AG08396 (cell line): ENCODE measurements at regions not wholly inside any gene's neighbourhood (a gene's known extent, or its start where the extent isn't known, plus 50 kb on each side); places are given as distances from the start of the nearest gene placed in this dataset.

Experiments used
- DNase-seq: peaks from one replicate; pipeline ENCODE4 v3.0.0; 2012; ENCODE audit warnings: low spot score, mixed read lengths

GRCh38 chr6:98636941-98637340 is 197.4 kb upstream of the POU3F2 start:
- DNase-seq: no peak

- DNase-seq: no peak
These were observed 195.2 kb upstream of the POU3F2 start for GRCh38 chr6:98639089-98639635.

DNA sequence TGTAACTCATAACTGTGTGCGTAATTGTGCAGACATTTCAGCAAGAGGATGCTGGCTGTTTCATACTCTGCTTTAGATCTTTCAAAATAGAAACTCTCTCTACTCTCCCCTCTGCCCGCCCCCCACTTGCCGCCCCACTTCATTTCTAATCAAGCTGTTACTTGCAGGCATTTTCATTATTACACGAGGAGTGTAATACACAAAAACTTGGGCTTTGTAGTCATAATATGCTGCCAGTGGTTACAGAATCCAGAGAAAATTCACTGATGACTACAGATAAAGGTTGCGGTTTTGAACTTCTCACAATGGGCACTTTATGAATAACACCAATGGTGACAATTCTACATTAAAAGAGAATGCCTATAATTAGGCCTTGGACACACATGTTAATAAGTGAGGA is 194.0 kb upstream of the POU3F2 start:
- no peak for DNase-seq

DNA sequence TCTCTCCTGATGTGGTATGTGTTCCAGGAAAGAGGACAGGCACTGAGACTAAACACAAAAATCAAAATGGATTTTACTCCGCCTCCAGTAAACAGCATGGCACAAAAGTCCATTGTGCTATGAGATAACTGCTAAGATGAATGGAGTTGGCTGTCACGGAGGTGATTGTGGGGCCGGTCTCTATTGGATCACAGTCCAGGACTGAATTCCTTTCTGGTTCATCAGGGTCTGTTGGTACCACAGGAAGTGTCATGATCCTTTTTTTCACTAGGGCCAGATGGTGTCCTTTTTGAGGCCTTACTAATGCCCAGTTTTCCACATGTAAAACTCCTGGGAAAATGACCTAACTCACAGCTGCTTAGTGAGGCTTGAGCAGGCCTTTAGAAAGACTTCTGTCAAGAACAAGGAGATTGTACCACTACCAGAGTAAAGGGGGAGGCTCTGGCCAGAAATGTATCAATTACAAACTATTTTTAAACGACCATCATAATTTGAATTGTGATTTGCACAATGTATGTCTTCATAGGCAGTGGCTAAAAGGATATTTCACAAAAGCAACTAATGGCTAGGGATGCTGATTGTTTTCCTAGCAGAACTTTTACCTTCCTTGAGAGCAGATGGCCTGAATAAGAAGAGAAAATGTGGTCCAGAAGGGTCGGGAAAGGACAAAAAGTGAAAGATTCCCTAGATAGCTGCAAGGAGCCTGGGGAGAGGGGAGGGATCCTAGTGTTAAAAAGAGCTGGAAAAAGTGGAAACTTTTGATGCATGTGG is 192.2 kb upstream of the POU3F2 start:
- no peak for DNase-seq

DNA sequence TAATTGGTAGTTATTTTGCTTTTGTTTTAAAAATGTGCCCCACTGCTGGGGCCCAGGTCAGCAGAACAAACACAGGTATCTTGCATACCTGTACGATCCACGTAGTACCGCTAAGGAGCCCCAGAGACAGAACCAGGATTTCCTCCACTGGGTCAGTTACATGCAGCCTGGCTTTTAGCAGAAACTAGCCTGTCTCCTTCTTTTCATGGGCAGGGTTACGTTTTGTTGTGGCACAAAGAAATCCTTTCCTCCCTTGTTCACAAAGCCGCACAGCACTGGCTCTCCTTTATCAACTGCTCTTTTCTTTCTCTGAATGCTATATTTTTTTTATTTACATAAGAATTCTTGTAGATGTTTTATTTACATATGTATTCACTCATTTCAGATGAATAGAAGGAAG is 190.3 kb upstream of the POU3F2 start:
- DNase-seq: no peak

GRCh38 chr6:98648211-98648914 is 186.0 kb upstream of the POU3F2 start:
- no peak for DNase-seq

- DNase-seq: no peak
These were observed 183.4 kb upstream of the POU3F2 start for GRCh38 chr6:98650941-98651340.

DNA sequence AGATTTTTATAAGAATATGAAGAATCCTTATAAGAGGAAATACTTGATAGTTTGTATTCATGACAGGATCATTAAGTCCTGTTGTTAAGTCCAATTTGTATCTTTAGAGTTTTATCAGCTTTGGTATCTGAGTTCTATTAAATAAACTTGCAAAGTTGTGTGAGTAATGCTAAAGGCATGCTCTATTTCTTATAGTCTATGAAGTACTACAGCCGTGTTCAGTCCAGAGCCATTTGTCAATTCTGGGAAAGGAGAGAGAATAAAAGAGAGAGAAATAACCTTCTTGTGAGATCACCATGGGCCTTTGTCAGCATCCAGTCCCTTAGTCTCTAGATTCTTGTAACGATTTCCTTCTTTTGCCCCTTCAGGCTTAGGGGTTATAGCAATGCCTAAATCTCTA is 181.2 kb upstream of the POU3F2 start:
- DNase-seq: no peak

GRCh38 chr6:98657764-98658163 is 176.6 kb upstream of the POU3F2 start:
- no peak for DNase-seq

DNA sequence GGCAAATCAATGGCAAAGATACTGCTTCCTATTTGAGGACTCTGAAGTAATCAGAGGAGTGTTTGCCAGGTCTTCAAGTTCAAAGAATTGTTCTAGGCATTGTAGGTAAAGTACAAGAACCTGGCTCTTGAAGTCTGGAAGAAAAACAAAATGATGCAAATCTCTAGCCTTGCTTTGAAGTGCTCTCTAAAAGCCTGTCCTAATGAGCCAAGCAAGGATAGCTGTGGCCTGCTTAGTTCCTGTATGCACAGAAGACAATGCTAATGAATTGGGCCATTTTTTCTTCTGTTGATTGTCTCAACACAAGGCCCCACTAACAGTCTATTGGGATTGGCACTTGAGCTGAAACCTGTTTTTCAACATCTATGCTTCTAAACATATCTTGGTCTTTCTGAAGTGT is 165.0 kb upstream of the POU3F2 start:
- no peak for DNase-seq

DNA sequence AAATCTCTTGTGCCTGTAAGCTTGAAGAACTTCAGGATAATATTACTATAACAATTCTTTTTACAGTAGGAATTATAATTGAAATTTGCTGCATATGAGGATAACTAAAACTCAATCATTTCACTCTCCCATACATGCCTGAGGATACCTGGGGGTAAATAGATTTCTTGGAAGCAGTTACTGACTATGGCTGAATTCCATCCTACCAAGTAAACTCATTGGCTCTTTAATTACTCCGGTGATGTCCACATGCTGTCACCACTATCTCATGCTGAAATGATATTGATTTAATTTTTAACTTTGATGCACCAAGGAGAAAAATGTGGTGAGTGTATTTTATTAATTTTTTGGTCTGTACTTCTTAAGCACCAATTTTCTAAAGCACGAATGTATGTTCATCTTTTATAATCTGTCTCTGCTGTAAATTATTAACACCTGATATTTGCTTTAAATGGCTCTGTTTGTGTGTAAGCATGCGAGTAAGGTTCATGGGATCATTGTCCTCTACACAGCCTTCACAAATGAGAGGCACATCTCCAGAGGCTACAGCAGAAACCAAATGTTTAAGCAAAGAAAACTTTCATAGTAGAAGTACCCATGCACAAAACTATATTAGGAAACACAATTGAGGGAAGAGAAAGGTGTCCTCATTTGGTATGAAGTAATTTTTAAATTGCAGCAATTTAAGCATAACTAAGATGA is 164.2 kb upstream of the POU3F2 start:
- no peak for DNase-seq

GRCh38 chr6:98672681-98673475 is 161.5 kb upstream of the POU3F2 start:
- DNase-seq: no peak

GRCh38 chr6:98678481-98678880 is 155.9 kb upstream of the POU3F2 start:
- no peak for DNase-seq

DNA sequence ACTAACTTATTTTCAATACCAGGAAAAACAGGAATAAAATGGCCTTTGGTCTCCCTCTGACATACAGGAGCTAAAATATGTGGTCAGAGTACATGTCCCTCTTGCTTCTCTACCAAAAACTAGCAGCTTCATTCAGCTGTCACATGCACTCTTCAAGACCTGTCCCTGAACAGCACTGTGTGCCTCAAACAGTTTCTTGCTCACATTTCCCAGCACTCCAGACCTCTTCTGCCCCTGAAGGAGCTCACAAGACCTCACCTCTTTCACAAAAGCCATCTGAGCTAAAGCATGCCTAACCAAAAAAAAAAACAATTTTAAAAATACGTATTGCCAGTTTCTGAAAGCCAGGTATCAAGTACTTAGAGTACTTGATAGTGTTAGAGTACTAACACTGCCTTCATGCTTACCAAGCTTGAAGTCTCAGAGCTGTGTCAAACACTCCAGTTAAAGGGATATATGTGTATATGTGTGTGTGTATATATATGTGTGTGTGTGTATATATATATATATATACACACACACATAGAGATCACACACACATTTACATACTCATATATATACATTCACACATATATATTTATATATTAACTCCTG is 148.3 kb upstream of the POU3F2 start:
- DNase-seq: no peak

- DNase-seq: no peak
These were observed 146.6 kb upstream of the POU3F2 start for GRCh38 chr6:98687752-98688151.

DNA sequence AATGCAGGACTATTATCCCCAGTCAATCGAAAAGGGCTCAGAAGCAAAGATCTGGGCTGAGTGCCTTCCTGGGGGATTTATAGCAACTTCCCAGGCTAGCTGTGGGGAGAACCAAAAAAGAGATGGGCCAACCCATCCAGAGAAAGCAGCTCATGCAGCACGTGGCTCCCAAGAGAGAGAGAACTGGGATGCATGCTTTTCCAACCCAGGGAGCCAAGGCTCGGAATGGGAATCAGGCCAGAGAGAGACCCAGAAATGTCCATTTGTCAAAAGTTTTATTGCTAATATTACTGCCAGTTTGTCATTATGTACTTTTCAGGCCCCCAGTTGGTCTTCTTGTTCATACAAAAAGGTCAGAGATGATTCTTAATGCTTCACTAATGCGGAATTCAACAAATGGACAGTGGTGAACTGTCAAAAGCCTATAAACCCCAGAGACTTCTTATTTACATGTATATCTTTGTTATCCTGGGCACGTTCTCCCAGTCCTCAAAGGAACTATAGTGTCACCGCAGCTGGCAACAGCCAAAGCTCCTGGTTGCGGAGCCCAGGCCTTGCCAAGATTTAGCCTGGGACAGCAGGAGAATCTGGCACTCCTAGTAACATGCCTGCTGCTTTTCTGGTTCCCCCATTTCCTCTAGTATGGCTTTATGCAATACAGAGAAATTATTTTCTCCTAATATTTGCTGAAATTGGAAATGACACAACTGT is 139.1 kb upstream of the POU3F2 start:
- no peak for DNase-seq

- no peak for DNase-seq
These were observed 123.0 kb upstream of the POU3F2 start for GRCh38 chr6:98711380-98711779.

GRCh38 chr6:98716341-98716740 is 118.0 kb upstream of the POU3F2 start:
- DNase-seq: no peak

- DNase-seq: no peak
These were observed 117.0 kb upstream of the POU3F2 start for GRCh38 chr6:98717322-98717877.

GRCh38 chr6:98717988-98718387 is 116.4 kb upstream of the POU3F2 start:
- DNase-seq: no peak

GRCh38 chr6:98724537-98724936 is 109.8 kb upstream of the POU3F2 start:
- no peak for DNase-seq
